Activated B cell treated with CpG ODN at 0.5 μM for 24 hours (primary cell): ENCODE measurements at regions not wholly inside any gene's neighbourhood (a gene's known extent, or its start where the extent isn't known, plus 50 kb on each side); places are given as distances from the start of the nearest gene placed in this dataset.

ENCODE experiments used
- ATAC-seq: fragments of 200-7000 bp; cut with Tn5 transposase; one replicate; pipeline ENCODE4 v1.10.0; 2021; ENCODE audit warnings: low read depth, mild to moderate bottlenecking, moderate library complexity
- CTCF ChIA-PET: fragments of 350-600 bp; sonication (Branson Sonifier 250); formaldehyde crosslinking; loops from one replicate; lab custom pipeline; 2021; ENCODE audit warnings: antibody characterized with exemption; lab: Charles Lee
- POLR2A ChIA-PET: fragments of 350-600 bp; sonication (Branson Sonifier 250); formaldehyde crosslinking; loops from one replicate; lab custom pipeline; 2021; ENCODE audit warnings: antibody characterized with exemption; lab: Charles Lee
- DNase-seq: peaks from one replicate; pipeline ENCODE4 v3.0.0; 2022
- H3K27ac Mint-ChIP-seq: one replicate; pipeline ENCODE4 v1.8.0; 2020; ENCODE audit warnings: mixed read lengths
- H3K27me3 Mint-ChIP-seq: one replicate; pipeline ENCODE4 v1.8.0; 2021; ENCODE audit warnings: mixed read lengths
- H3K36me3 Mint-ChIP-seq: one replicate; pipeline ENCODE4 v1.8.0; 2021; ENCODE audit warnings: low read depth, mixed read lengths
- H3K4me1 Mint-ChIP-seq: one replicate; pipeline ENCODE4 v1.8.0; 2021; ENCODE audit warnings: mixed read lengths
- H3K4me3 Mint-ChIP-seq: one replicate; pipeline ENCODE4 v1.8.0; 2020; ENCODE audit warnings: mild to moderate bottlenecking, mixed read lengths
- H3K9me3 Mint-ChIP-seq: one replicate; pipeline ENCODE4 v1.8.0; 2020; ENCODE audit warnings: mixed read lengths
- CTCF ChIP-seq: fragments of 200-600 bp; IDR thresholded peaks from one replicate; pipeline ENCODE4 v1.8.0; 2022; ENCODE audit warnings: antibody characterized with exemption, mild to moderate bottlenecking
- intact Hi-C: fragments of 100-400 bp; cut with micrococcal nuclease; formaldehyde crosslinking; loops from one replicate; pipeline ENCODE4 v1.15.1; 2024

GRCh38 chr7:32680259-32681173, 185.2 kb downstream of the AVL9 start:
- no peak for ATAC-seq
- ChIA-PET POLR2A (no interaction called here), CTCF (no interaction called here)
- no peaks in the 10 kb centered on the region for H3K9me3 Mint-ChIP-seq
- intact Hi-C loops: no loop called here
- no peaks in the 10 kb centered on the region for H3K36me3 Mint-ChIP-seq
- H3K27ac Mint-ChIP-seq: no peak overlapping the region
- TF ChIP-seq CTCF: no peak
- no peak for DNase-seq
- no peaks in the 10 kb centered on the region for H3K4me1 Mint-ChIP-seq
- H3K4me3 Mint-ChIP-seq: no peak overlapping the region
- no peaks in the 10 kb centered on the region for H3K27me3 Mint-ChIP-seq

- Mint-ChIP-seq H3K36me3 (no peaks in the 10 kb centered on the region), H3K4me3 (no peak overlapping the region), H3K4me1 (no peaks in the 10 kb centered on the region), H3K27me3 (no peaks in the 10 kb centered on the region), H3K27ac (no peak overlapping the region), H3K9me3 (no peaks in the 10 kb centered on the region)
- no peak for TF ChIP-seq CTCF
- no peak for ATAC-seq
- ChIA-PET CTCF (no interaction called here), POLR2A (no interaction called here)
- DNase-seq: no peak
- intact Hi-C loops: no loop called here
These were observed 183.9 kb downstream of the AVL9 start for GRCh38 chr7:32679192-32679591.

- DNase-seq (no peak), ATAC-seq (no peak)
- Mint-ChIP-seq H3K27me3 (no peaks in the 10 kb centered on the region), H3K4me1 (no peaks in the 10 kb centered on the region), H3K4me3 (no peak overlapping the region), H3K9me3 (no peaks in the 10 kb centered on the region), H3K36me3 (no peaks in the 10 kb centered on the region), H3K27ac (no peak overlapping the region)
- TF ChIP-seq CTCF: no peak
- intact Hi-C loops: no loop called here
- ChIA-PET CTCF (no interaction called here), POLR2A (no interaction called here)
These were observed 182.3 kb downstream of the AVL9 start for GRCh38 chr7:32677593-32677992.

GRCh38 chr7:32676249-32676941, 181.1 kb downstream of the AVL9 start:
- no peak for TF ChIP-seq CTCF
- DNase-seq: no peak
- ChIA-PET POLR2A (no interaction called here), CTCF (no interaction called here)
- Mint-ChIP-seq H3K27ac (no peak overlapping the region), H3K27me3 (no peaks in the 10 kb centered on the region), H3K4me1 (no peaks in the 10 kb centered on the region), H3K4me3 (no peak overlapping the region), H3K36me3 (no peaks in the 10 kb centered on the region), H3K9me3 (no peaks in the 10 kb centered on the region)
- intact Hi-C loops: no loop called here
- ATAC-seq: no peak

- intact Hi-C loops: no loop called here
- no peaks in the 10 kb centered on the region for H3K36me3 Mint-ChIP-seq
- H3K4me1 Mint-ChIP-seq: no peaks in the 10 kb centered on the region
- ChIA-PET CTCF (no interaction called here), POLR2A (no interaction called here)
- no peak overlapping the region for H3K27ac Mint-ChIP-seq
- TF ChIP-seq CTCF: no peak
- no peaks in the 10 kb centered on the region for H3K27me3 Mint-ChIP-seq
- H3K9me3 Mint-ChIP-seq: peaks cover under 1% of the 10 kb centered on the region
- no peak overlapping the region for H3K4me3 Mint-ChIP-seq
- ATAC-seq: no peak
- DNase-seq: no peak
These were observed 178.1 kb downstream of the AVL9 start for GRCh38 chr7:32673275-32673983.
